ENCODE measurements at regions not wholly inside any gene's neighbourhood (a gene's known extent, or its start where the extent isn't known, plus 50 kb on each side); places are given as distances from the start of the nearest gene placed in this dataset.

- DNase-seq, result no peak
Observed at GRCh38 chr1:48164571-48164970, 57.9 kb upstream of the SLC5A9 start.

GRCh38 chr1:48160486-48161132 lies 61.9 kb upstream of the SLC5A9 start:
- no peak for DNase-seq

- DNase-seq, result no peak
Observed at GRCh38 chr1:48139275-48139674, 83.2 kb upstream of the SLC5A9 start.

GRCh38 chr1:48127735-48128685 lies 94.5 kb upstream of the SLC5A9 start:
- no peak for DNase-seq

GRCh38 chr1:48123647-48124046 lies 98.9 kb upstream of the SLC5A9 start:
- no peak for DNase-seq

- DNase-seq, result no peak
Observed at GRCh38 chr1:48121955-48122354, 100.6 kb upstream of the SLC5A9 start.

- no peak for DNase-seq
Observed at GRCh38 chr1:48120621-48121020, 101.9 kb upstream of the SLC5A9 start.

GRCh38 chr1:48115835-48116234 lies 106.7 kb upstream of the SLC5A9 start:
- no peak for DNase-seq

GRCh38 chr1:48114596-48115382 lies 107.7 kb upstream of the SLC5A9 start:
- DNase-seq, result no peak

- DNase-seq, result peak; percentile 4 to 56
Observed at GRCh38 chr1:48109390-48110013, 112.3 kb upstream of the TRABD2B start.

- no peak for DNase-seq
Observed at GRCh38 chr1:48107516-48107915, 110.3 kb upstream of the TRABD2B start.

GRCh38 chr1:48106049-48106448 lies 108.9 kb upstream of the TRABD2B start:
- no peak for DNase-seq

GRCh38 chr1:48105165-48105564 lies 108.0 kb upstream of the TRABD2B start:
- no peak for DNase-seq

GRCh38 chr1:48103495-48103894 lies 106.3 kb upstream of the TRABD2B start:
- no peak for DNase-seq

- no peak for DNase-seq
Observed at GRCh38 chr1:48102766-48103165, 105.6 kb upstream of the TRABD2B start.

- DNase-seq, result no peak
Observed at GRCh38 chr1:48099072-48099773, 102.0 kb upstream of the TRABD2B start.

- peak in 1 of 2 experiments; percentile 45 for DNase-seq
Observed at GRCh38 chr1:48093696-48094528, 96.7 kb upstream of the TRABD2B start.

GRCh38 chr1:48093147-48093546 lies 96.0 kb upstream of the TRABD2B start:
- DNase-seq, result no peak

- no peak for DNase-seq
Observed at GRCh38 chr1:48092401-48092800, 95.2 kb upstream of the TRABD2B start.

- no peak for DNase-seq
Observed at GRCh38 chr1:48089356-48089891, 92.2 kb upstream of the TRABD2B start.

GRCh38 chr1:48084826-48085225 lies 87.6 kb upstream of the TRABD2B start:
- no peak for DNase-seq

Data from NCI-H446 (cell line).